ENCODE measurements at regions not wholly inside any gene's neighbourhood (a gene's known extent, or its start where the extent isn't known, plus 50 kb on each side); places are given as distances from the start of the nearest gene placed in this dataset.

DNA sequence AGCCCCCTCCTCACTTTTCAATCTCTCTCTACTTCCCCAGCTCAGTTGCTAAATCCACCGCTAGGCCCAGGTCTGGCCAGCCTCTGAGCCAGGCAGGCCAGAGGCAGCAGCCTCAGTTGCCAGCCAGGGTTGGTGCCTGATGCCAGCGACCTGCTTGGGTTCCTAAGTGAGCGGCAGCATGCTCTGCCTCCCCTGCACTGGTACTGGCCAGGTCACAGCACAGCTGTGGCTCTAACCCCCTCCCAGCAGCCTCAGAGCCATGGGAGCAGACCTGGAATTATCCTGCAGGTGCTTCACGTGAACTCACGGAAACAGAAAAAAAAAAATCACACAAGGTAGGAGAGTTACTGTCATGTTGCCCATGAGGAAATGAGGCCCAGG, 82.5 kb upstream of the ATF3 start:
- no peak for DNase-seq

DNA sequence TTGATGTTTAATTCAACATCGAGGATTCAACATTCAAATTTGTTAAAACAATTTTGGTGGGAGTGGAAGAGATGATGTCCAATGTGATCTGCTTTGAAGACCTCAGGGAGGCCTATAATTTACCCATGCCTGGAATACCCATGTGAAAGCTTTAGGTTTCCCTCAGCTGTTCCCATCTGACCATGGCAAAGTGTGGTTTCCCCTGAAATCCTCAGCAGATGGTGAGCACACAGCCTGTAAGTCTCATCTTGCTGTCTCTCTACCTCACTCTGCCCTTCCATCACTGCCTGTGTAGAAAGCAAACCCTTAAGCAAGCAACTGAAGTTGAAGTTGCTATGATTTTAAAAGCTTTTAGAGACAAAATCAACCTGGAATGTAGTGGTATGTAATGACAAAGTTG, 80.1 kb upstream of the ATF3 start:
- DNase-seq = no peak

DNA sequence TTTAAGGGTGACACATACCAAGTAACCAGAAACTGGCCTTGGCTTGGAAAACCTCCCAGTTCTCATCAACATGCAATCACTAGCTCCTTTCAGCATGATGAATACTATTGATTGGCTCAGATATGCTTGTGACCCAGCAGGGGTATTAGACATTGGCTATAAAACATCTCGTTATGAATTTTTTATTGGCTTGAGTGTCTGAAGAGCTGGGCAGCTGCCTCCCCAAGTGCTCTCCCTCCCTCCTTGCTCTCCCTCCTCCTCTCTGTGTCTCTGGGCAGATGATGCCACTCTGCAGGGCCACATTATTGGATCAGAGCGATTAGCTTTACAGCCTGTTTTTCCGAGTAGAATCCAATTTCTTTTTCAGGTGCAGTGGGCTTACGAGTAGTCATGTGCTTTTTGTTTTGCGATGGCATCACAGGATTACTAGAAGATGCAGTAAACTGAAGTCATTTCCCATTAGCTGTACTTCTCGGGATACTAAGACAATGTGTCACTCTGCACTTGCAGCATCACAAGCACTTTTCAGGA, 79.3 kb upstream of the ATF3 start:
- no peak for DNase-seq

DNA sequence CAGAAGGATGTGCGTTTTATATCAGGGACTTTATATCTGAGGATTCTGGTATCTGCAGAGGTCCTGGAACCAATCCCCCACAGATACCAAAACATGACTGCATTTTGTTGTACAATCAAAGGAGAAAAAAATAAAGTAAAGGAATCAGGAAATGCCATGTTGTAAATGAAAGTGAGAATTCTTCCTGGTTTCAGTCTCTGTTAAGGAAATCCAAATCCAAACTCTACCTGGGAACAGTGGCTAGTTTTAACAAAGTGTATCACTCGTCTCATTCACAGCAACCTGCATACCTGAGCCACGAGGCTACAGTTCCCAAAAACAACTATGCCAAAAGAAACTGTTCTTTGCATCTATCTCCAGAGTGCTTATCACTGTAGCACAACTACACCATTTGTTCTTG, 77.3 kb upstream of the ATF3 start:
- no peak for DNase-seq

DNA sequence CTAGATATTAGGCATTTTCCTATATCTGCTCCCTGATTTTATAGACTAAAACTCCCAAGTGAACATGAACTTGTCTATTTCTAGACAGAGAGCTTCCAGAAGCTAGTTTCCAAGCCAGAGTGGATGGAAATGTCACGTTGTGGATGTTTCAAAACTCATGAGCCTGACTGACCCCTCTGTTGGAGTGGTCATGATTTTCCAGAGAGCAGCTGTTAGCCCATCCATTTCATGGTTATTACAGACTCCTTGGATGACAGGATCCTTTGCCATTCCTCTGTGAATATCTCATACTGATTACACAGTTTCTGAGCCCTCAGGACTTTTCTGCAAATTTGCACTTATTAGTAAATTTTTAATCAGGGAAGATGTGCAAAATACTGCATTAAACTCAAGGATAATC, 76.8 kb upstream of the ATF3 start:
- no peak for DNase-seq

DNA sequence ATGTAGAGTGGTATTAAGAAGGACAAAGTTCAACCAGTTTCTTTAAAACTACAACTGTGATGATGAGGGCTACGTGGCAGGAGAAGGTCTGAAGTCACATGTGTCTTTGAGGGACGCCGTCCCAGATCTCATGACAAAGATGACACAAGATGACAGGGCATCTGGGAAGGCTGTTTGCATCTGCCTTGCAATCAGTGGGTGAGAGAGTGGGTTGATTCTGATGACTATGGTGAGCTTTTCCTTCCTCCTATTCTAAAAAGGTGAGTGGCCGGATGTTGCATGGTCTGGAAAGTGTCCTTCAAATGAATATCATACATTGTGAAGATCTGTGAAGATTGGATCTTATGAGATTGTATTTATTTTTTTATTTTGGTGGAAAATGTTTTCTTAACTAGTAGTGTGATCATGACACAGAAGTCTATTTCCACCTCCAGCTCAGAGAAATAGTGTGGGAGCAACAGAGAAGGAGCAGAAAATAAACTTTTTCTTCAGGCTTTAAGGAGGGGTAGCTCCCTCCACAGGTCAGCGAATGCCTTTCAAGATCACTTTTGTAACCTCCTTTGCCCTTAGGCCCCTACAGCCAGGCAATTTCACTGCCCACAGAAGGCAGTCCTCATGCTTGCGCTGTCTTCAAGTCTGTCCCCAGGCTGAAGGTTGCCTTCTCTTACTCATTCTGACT, 76.0 kb upstream of the ATF3 start:
- DNase-seq = no peak

DNA sequence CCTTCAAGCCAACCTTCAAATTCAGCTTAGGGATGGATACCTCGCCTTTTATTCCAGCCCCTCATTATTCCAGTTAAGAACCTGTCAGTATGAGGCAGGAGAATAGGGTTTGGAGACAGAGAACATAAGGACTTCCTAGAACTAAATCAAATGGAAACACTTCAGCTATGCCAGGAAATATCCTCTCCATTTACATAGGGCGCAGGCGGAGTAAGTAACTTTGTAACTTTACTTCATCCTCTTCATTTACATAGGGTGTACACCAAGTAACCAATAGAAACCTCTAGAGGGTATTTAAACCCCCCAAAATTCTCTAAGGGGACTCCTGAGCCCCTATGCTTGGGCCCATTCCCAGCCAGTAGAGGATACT, 75.4 kb upstream of the ATF3 start:
- no peak for DNase-seq

DNA sequence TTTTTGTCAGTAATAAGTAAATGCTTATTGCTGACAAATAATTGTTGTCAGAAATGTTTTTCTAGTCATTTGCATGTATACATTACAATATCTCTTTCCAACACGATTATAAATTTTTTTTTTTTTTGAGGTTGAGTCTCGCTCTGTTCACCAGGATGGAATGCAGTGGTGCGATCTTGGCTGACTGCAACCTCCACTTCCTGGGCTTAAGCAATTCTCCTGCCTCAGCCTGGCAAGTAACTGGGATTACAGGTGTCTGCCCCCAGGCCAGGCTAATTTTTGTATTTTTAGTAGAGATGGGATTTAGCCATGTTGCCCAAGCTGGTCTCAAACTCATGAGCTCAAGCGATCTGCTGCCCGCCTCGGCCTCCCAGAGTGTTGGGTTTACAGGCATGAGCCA, 72.0 kb upstream of the ATF3 start:
- DNase-seq = no peak

DNA sequence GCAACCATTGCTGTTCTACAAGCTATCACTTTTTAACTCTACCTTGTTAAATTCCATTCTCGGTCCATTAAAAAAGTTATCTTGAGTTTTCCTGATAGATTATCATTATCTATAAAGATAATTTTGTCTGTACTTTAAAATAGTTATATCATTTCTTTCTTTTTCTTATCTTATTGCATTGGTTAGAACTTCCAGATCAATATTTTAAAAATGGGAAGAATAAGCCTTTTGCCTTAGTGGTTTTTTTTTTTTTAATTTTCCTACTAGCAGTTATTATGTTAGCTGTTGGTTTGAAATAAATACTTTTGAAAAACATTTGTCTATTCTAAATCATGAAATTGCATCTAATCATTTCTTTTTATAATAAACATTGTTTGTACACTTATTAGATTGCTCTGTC, 71.0 kb upstream of the ATF3 start:
- no peak for DNase-seq

DNA sequence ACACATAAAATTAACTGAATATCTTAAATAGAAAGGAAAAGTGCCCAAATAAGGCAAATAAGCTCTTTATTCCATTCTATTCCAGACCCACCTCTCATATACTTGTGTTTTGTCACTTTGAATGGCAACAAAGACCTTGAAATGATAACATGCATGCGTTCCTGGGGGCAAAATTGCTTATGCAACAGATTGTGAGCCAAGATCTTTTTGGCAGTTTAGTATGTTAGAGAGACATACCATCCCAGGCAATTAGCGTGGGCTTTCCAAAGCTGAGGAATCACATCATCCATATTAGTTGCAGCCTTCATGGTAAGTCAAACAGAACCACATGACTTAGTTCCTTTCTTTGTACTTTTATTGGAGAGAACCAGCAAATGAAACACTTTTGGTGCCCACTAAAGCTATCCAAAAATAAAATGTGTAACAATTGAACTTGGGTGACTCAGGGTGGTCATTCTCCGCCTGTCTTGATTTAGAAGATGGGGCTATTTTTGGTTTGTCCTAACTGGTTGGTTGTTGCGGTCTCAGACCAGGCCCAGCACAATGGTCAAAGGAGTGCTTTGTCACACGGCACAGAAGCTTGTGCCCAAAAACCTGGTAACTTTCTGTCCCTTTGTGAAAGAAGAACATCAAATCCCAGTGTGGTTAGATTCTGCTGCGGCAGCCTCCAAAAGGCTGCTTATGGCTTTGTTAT, 68.7 kb upstream of the ATF3 start:
- no peak for DNase-seq

DNA sequence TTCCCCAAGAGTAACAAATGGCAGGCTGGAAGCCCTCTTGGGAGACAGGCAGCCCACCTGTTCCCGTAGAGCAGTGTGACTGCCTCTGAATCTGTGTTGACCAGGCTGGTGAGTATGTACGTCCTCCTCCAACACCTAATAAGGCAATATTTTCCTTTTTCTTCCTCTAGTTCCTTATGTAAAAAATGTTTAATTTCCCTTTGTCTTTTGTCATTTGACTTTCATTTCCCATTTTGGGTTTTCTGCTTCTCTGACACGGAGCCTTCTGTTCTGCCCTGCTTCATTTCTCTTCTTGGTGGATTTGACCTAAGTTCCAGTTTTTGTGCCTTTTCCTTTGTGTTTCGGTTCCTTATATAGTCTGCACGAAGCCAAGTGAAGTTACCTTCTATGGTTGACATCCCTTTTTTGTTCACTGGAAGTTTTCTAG, 65.8 kb upstream of the ATF3 start:
- no peak for DNase-seq

DNA sequence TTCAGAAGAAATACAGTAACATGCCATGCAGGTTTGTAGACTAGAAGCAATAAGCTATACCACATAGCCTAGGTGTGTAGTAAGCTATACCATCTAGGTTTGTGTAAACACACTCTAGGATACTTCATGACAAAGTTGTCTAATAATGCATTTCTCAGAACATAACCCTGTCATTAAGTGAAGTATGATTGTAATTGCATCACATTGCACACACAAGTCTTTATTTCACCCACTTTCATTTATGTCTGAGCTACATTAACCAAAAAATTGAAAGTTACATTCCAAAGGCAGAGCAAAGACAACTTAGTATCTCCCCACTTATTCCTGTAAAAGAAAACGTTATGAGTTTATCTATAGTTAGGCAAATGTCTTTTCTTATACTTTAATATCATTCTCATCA, 64.5 kb upstream of the ATF3 start:
- no peak for DNase-seq

DNA sequence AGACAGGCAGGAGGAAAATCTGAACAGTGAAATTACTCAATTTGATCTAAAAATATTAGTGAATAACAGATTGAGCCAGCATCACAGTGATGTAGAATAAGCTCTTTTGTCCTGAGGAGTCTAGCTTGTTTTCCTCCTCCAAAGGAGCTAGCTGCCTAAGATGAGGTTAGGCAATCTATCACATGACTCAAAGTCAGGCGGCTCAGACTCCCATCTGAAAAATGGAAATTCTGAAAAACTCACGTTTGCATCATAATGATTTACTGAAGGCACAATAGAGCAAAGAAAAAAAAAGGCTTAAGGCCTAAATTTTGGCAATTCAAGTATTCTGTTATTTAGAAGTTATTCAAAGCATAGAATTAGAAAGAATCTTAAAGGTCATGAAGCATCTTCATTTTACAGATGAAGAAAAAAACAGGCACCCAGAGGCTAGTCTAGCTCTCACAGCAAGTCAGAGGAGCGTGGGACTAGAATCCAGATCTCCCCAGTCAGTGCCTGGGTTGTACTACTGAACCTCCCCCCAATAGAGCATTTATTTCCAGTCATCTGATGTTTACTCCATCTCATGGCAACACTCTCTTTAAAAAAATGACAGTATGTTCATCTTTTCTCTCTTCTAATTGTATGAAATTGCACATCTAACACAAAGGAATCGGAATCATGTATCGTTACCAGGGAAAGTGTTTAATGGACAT, 62.5 kb upstream of the ATF3 start:
- no peak for DNase-seq

DNA sequence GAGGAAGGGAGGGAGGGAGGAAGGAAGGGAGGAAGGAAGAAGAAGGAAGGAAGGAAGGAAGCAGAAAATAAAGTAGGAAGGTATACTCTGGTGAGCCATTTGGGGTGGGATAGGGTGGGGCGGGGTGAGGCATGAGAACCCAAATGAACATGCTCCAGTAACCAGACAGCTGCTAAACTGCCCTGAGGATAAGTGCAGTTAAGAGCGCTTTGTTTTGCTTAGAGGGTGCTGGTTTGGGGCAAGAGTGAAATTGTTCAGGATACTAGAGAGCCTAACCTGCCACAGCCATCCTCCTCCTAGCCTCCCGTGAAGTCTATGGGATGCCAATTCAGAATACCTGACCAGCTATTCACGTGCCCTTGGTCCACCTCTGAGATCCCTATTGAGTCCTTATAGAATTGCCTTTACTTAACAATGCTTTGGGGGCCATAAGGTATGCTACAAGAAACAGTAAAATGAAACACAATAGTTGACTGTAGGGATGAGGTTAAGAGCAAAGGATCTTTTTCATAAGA, 59.0 kb upstream of the ATF3 start:
- no peak for DNase-seq

DNA sequence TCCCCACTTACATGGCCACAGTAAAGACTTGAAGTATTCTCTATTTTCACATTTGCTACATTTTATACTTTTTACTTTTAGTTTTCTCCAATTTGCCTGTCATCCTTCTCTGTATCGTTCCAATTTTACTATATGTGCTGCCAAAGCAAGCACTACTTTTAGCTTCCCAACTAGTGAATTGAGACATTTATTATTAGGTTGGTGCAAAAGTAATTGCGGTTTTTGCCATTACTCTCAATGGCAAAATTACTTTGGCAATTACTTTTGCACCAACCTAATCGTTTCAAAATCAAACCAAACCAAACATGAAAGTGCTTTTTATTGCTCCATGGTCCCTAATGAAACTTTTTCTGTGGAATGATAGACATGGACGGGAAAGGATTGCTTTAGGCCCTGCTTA, 56.6 kb upstream of the ATF3 start:
- DNase-seq = no peak

DNA sequence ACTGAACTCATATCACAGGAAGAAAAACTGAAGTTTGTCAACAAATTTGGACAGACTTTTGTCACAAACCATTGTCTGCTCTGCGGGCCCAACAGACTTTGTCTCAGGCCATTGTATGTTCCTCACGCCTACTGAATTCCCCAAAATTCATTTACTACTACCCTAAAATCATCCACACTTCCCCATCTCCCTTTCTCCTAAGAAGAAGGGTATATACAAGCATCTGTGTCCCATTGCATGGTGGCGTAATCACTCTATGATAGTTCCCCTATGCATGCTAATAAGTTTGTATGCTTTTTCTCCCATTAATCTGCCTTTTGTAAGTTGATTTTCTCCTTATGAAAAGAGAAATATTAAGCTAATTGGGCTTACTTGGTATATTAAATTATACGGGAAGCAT, 54.9 kb upstream of the ATF3 start:
- no peak for DNase-seq

DNA sequence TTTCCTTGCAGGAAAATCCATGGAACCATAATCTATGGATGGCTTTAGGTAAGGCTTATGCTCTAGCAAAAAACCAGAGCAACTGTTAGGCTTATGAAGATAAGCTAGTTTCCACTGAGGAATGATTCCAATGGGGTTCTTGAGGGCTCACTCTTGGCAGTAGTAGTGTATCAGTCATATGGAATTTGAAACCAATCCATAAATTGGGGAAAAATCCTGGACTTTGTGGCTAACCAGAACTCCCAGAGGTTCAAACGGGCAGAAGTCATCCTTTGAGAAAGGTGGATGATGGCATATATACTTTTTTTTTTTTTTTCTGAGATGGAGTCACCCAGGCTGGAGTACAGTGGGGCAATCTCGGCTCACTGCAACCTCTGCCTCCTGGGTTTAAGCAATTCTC, 54.2 kb upstream of the ATF3 start:
- DNase-seq = no peak

DNA sequence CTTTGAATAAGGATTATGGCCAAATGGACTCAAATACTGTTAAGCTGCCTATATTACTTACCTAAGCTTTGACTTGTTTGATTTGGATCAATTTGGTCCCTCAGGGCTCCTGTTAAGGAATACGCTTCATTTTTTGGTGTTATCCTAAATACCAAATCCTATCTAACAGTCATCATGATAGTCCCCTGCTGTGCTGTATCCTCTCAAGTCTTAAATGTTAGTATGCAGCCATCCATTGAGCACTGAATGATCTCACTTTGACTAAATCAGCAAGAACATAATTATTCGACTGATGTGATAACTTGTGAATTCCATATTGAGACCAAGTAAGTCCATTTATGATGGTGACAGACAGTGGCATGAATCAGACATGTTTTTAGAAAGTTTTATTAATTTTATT, 53.1 kb upstream of the ATF3 start:
- no peak for DNase-seq

DNA sequence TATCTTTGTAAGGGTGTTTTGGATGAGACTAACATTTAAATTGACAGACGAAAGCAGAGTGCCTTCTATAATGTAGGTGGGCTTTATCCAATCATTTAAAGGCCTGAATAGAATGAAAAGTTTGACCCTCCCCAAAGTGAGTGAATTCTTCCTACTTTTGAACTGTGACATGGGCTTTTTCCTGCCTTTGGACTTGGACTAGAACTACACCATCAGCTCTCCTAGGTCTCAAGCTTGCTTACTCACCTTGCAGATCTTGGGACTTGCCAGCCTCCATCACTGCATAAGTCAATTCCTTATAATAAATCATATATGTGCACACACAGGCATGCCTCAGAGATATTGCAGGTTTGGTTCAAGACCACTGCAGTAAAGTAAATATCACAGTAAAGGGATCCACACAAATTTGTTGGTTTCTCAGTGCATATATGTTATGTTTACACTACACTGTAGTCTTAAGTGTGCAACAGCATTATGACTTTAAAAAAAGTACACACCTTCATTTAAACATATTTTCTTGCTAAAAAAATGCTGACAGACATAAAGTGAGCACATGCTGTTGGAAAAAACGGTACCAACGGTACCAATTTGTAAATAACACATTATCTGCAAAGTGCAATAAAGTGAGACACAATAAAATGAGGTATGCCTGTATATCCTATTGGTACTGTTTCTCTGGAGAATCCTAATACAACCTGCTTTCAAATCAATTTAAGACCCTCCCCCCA, 51.6 kb upstream of the ATF3 start:
- no peak for DNase-seq

DNA sequence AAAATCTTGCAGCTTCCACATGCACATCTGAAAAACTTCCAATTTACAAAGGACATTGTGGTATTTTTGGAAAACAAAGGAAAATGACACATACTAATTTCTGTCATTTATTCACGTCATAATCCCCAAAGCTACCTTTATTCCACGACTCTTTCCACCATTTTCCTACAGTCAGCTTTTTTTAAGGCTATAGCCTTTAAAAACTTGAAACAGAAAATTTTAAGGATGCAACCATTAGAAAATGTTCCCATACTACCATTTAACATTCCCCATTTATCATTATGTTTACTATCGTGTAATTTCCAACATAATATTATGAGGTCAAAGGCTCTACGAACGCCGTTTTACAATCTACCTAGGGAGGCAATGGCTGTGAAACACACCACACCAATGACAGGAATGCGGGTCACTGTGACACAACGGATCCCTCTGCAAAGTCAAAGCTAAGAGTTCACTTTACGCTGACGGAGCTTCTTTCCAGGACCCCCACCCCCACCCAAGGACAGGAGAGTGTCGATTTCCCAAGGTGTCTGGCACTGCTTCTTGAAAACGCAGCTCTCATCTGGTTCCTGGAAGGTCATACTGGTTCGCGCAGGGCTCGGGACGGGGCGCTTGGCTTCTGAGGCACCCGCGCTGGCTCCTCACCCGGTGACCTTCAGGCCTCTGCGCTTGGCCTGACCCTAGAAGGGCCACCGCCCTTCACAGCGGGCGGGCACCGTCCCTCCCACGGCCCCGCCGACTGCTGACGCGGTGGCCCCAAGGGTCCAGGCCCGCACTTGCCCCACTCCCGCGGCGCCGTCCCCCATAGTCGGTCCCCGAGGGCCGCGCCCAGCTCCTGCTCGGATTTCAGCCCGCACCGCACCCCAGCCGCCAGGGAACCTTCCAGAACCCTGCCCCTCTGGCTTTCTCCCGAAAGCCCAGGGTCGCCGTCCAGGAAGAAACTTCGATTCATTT, 50.5 kb upstream of the ATF3 start:
- DNase-seq = peak; percentile 75

DNA sequence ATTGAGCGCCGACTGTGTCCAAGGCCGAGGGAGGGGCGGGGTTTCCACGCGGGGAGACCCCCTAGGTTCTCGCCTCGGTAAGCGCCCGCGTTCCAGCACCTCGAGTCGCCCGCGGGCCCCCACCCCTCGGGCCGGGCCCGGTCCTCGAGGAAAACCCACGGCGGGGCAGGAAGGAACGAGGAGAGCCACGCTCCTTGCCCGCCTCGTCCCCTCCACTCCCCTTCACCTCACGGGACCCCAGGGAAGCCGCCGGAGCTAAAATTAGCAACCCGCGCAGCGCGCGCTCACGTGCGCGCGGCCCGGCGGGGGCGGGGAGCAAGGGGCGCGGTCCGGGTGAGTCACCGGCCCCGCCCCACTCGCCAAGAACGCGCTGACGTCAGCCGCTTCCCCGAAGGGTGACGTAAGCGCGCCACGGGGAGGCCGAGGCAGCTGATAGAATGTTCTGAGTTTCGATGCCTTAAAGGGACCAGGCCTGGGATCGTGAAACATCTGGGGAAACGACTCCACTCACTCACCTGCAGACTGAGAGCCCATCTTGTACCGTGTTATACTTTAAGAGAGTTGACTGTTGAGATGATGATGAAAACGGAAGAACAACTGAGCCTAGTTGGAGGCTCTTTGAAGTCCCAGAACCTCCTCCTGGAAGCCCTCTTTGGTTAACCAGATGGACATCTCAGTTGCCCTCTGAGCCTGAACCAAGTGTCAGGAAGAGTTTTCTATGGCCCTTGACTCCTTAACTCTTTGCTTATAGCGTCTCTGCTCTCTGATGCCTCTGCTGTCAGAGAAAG, 49.7 kb upstream of the ATF3 start:
- DNase-seq = peak; percentile 96

Data from left hindlimb (tissue), 1 donor.